ENCODE measurements at regions not wholly inside any gene's neighbourhood (a gene's known extent, or its start where the extent isn't known, plus 50 kb on each side); places are given as distances from the start of the nearest gene placed in this dataset.

- Histone ChIP-seq H3K4me3 (ENCODE audit: low read length) (no peak overlapping the region), H3K9me3 (ENCODE audit: control insufficient read depth in 2 of 3, low read length in 3 of 3) (no peaks in the 10 kb centered on the region), H3K36me3 (ENCODE audit: control insufficient read depth in 2 of 3, insufficient read depth in 3 of 3, low read length in 3 of 3) (no peaks in the 10 kb centered on the region), H3K27me3 (ENCODE audit: control insufficient read depth in 2 of 2, insufficient read depth in 2 of 2, low read length in 2 of 2) (no peaks in the 10 kb centered on the region), H3K27ac (ENCODE audit: low read depth, low read length) (no peak overlapping the region), H3K4me1 (ENCODE audit: control insufficient read depth in 2 of 2, insufficient read depth in 2 of 2, low read length in 2 of 2) (peaks cover 6 to 26% of the 10 kb centered on the region in 2 donors)
- Mint-ChIP-seq H3K9me3 (peaks cover 0 to 5% (median 0%) of the 10 kb centered on the region in 11 donors), H3K4me1 (peaks cover 23 to 53% (median 25%) of the 10 kb centered on the region in 7 donors), H3K27me3 (no peaks in the 10 kb centered on the region), H3K4me3 (peak overlapping the region in 3 of 10 donors; percentile 0 to 31 (median 17)), H3K27ac (peak overlapping the region in 4 of 9 donors; percentile 4 to 62 (median 20)), H3K36me3 (peaks cover 0 to 12% (median 2%) of the 10 kb centered on the region in 5 donors)
- POLR2A ChIA-PET, result no interaction called here
- DNase-seq, result no peak
- ATAC-seq, result peak; percentile 10
- CTCF ChIA-PET, result no interaction called here
- intact Hi-C loops (cut with micrococcal nuclease), result loop anchor here in 1 of 2 donors (5.0 kb wide), 1 partner anchor 42 kb away; no protein-coding TSS in a partner anchor
Observed at GRCh38 chr1:59005491-59006288, 221.8 kb upstream of the JUN start.

GRCh38 chr1:59006289-59006658 lies 222.4 kb upstream of the JUN start:
- Mint-ChIP-seq H3K4me3 (peak overlapping the region in 2 of 10 donors; percentile 17 to 24), H3K27ac (peak overlapping the region in 2 of 9 donors; percentile 1 to 34), H3K36me3 (peaks cover 0 to 12% (median 0%) of the 10 kb centered on the region in 5 donors), H3K4me1 (peaks cover 23 to 55% (median 25%) of the 10 kb centered on the region in 7 donors), H3K9me3 (peaks cover 0 to 5% (median 0%) of the 10 kb centered on the region in 11 donors), H3K27me3 (peaks cover 0 to 2% (median 0%) of the 10 kb centered on the region in 5 donors)
- Histone ChIP-seq H3K36me3 (ENCODE audit: control insufficient read depth in 2 of 3, insufficient read depth in 3 of 3, low read length in 3 of 3) (no peaks in the 10 kb centered on the region), H3K9me3 (ENCODE audit: control insufficient read depth in 2 of 3, low read length in 3 of 3) (no peaks in the 10 kb centered on the region), H3K4me1 (ENCODE audit: control insufficient read depth in 2 of 2, insufficient read depth in 2 of 2, low read length in 2 of 2) (peaks cover 6 to 26% of the 10 kb centered on the region in 2 donors), H3K27me3 (ENCODE audit: control insufficient read depth in 2 of 2, insufficient read depth in 2 of 2, low read length in 2 of 2) (no peaks in the 10 kb centered on the region), H3K4me3 (ENCODE audit: low read length) (no peak overlapping the region), H3K27ac (ENCODE audit: low read depth, low read length) (no peak overlapping the region)
- no peak for DNase-seq
- intact Hi-C loops (cut with micrococcal nuclease), result loop anchor here in 1 of 2 donors (5.0 kb wide), 1 partner anchor 41 kb away; no protein-coding TSS in a partner anchor
- ChIA-PET POLR2A (no interaction called here), CTCF (no interaction called here)
- no peak for ATAC-seq

- H3K27ac ChIP-seq (ENCODE audit: low read depth, low read length), result no peak overlapping the region
- peak overlapping the region in 1 of 9 donors; percentile 6 for H3K27ac Mint-ChIP-seq
- DNase-seq (no peak), ATAC-seq (no peak)
- peaks cover 6 to 26% of the 10 kb centered on the region in 2 donors for H3K4me1 ChIP-seq (ENCODE audit: control insufficient read depth in 2 of 2, insufficient read depth in 2 of 2, low read length in 2 of 2)
- peaks cover 0 to 4% (median 0%) of the 10 kb centered on the region in 5 donors for H3K27me3 Mint-ChIP-seq
- H3K36me3 ChIP-seq (ENCODE audit: control insufficient read depth in 2 of 3, insufficient read depth in 3 of 3, low read length in 3 of 3), result no peaks in the 10 kb centered on the region
- intact Hi-C loops (cut with micrococcal nuclease), result loop anchor here in 1 of 2 donors (5.0 kb wide), 1 partner anchor 40 kb away; no protein-coding TSS in a partner anchor
- H3K4me3 Mint-ChIP-seq, result peak overlapping the region in 1 of 10 donors; percentile 30
- no peak overlapping the region for H3K4me3 ChIP-seq (ENCODE audit: low read length)
- ChIA-PET POLR2A (no interaction called here), CTCF (no interaction called here)
- H3K9me3 Mint-ChIP-seq, result peaks cover 0 to 5% (median 0%) of the 10 kb centered on the region in 11 donors
- peaks cover 0 to 12% (median 0%) of the 10 kb centered on the region in 5 donors for H3K36me3 Mint-ChIP-seq
- no peaks in the 10 kb centered on the region for H3K9me3 ChIP-seq (ENCODE audit: control insufficient read depth in 2 of 3, low read length in 3 of 3)
- peaks cover 23 to 58% (median 25%) of the 10 kb centered on the region in 7 donors for H3K4me1 Mint-ChIP-seq
- H3K27me3 ChIP-seq (ENCODE audit: control insufficient read depth in 2 of 2, insufficient read depth in 2 of 2, low read length in 2 of 2), result no peaks in the 10 kb centered on the region
Observed at GRCh38 chr1:59006932-59007331, 223.1 kb upstream of the JUN start.

- H3K4me1 Mint-ChIP-seq, result peaks cover 23 to 58% (median 25%) of the 10 kb centered on the region in 7 donors
- CTCF ChIA-PET, result no interaction called here
Observed at GRCh38 chr1:59007429-59007819, 223.6 kb upstream of the JUN start.

GRCh38 chr1:59007820-59008598 lies 224.2 kb upstream of the JUN start:
- Histone ChIP-seq H3K9me3 (ENCODE audit: control insufficient read depth in 2 of 3, low read length in 3 of 3) (no peaks in the 10 kb centered on the region), H3K27me3 (ENCODE audit: control insufficient read depth in 2 of 2, insufficient read depth in 2 of 2, low read length in 2 of 2) (no peaks in the 10 kb centered on the region), H3K36me3 (ENCODE audit: control insufficient read depth in 2 of 3, insufficient read depth in 3 of 3, low read length in 3 of 3) (no peaks in the 10 kb centered on the region), H3K4me3 (ENCODE audit: low read length) (no peak overlapping the region), H3K27ac (ENCODE audit: low read depth, low read length) (no peak overlapping the region), H3K4me1 (ENCODE audit: control insufficient read depth in 2 of 2, insufficient read depth in 2 of 2, low read length in 2 of 2) (peaks cover 6 to 26% of the 10 kb centered on the region in 2 donors)
- peaks cover 23 to 63% (median 25%) of the 10 kb centered on the region in 7 donors for H3K4me1 Mint-ChIP-seq
- H3K36me3 Mint-ChIP-seq, result peaks cover 0 to 12% (median 0%) of the 10 kb centered on the region in 5 donors
- intact Hi-C loops (cut with micrococcal nuclease), result loop anchor here in 1 of 2 donors (5.0 kb wide), 1 partner anchor 39 kb away; no protein-coding TSS in a partner anchor
- POLR2A ChIA-PET, result no interaction called here
- ATAC-seq (no peak), DNase-seq (peak in 1 of 9 donors; percentile 60)
- H3K27me3 Mint-ChIP-seq, result peaks cover 0 to 4% (median 0%) of the 10 kb centered on the region in 5 donors
- H3K9me3 Mint-ChIP-seq, result peaks cover 0 to 5% (median 0%) of the 10 kb centered on the region in 11 donors
- peak overlapping the region in 2 of 9 donors; percentile 61 to 80 for H3K27ac Mint-ChIP-seq
- CTCF ChIA-PET, result no interaction called here
- peak overlapping the region in 1 of 10 donors; percentile 58 for H3K4me3 Mint-ChIP-seq

More at GRCh38 chr1:59007429-59007819, 223.6 kb upstream of the JUN start:
- no peaks in the 10 kb centered on the region for H3K27me3 ChIP-seq (ENCODE audit: control insufficient read depth in 2 of 2, insufficient read depth in 2 of 2, low read length in 2 of 2)
- POLR2A ChIA-PET, result no interaction called here
- Mint-ChIP-seq H3K36me3 (peaks cover 0 to 12% (median 0%) of the 10 kb centered on the region in 5 donors), H3K27me3 (peaks cover 0 to 4% (median 0%) of the 10 kb centered on the region in 5 donors), H3K9me3 (peaks cover 0 to 5% (median 0%) of the 10 kb centered on the region in 11 donors), H3K27ac (no peak overlapping the region), H3K4me3 (peak overlapping the region in 1 of 10 donors; percentile 30)
- no peak overlapping the region for H3K27ac ChIP-seq (ENCODE audit: low read depth, low read length)
- DNase-seq (no peak), ATAC-seq (no peak)
- H3K36me3 ChIP-seq (ENCODE audit: control insufficient read depth in 2 of 3, insufficient read depth in 3 of 3, low read length in 3 of 3), result no peaks in the 10 kb centered on the region
- H3K4me3 ChIP-seq (ENCODE audit: low read length), result no peak overlapping the region
- no peaks in the 10 kb centered on the region for H3K9me3 ChIP-seq (ENCODE audit: control insufficient read depth in 2 of 3, low read length in 3 of 3)
- peaks cover 6 to 26% of the 10 kb centered on the region in 2 donors for H3K4me1 ChIP-seq (ENCODE audit: control insufficient read depth in 2 of 2, insufficient read depth in 2 of 2, low read length in 2 of 2)
- intact Hi-C loops (cut with micrococcal nuclease), result loop anchor here in 1 of 2 donors (5.0 kb wide), 1 partner anchor 40 kb away; no protein-coding TSS in a partner anchor

GRCh38 chr1:59008599-59009347 lies 224.9 kb upstream of the JUN start:
- POLR2A ChIA-PET, result no interaction called here
- H3K36me3 Mint-ChIP-seq, result peaks cover 0 to 12% (median 0%) of the 10 kb centered on the region in 5 donors

More at GRCh38 chr1:59008599-59009347, 224.9 kb upstream of the JUN start:
- CTCF ChIA-PET, result no interaction called here
- peak overlapping the region in 1 of 10 donors; percentile 58 for H3K4me3 Mint-ChIP-seq
- peaks cover 0 to 4% (median 0%) of the 10 kb centered on the region in 5 donors for H3K27me3 Mint-ChIP-seq
- Histone ChIP-seq H3K9me3 (ENCODE audit: control insufficient read depth in 2 of 3, low read length in 3 of 3) (no peaks in the 10 kb centered on the region), H3K4me1 (ENCODE audit: control insufficient read depth in 2 of 2, insufficient read depth in 2 of 2, low read length in 2 of 2) (peaks cover 6 to 26% of the 10 kb centered on the region in 2 donors), H3K27me3 (ENCODE audit: control insufficient read depth in 2 of 2, insufficient read depth in 2 of 2, low read length in 2 of 2) (no peaks in the 10 kb centered on the region), H3K4me3 (ENCODE audit: low read length) (no peak overlapping the region), H3K27ac (ENCODE audit: low read depth, low read length) (no peak overlapping the region), H3K36me3 (ENCODE audit: control insufficient read depth in 2 of 3, insufficient read depth in 3 of 3, low read length in 3 of 3) (no peaks in the 10 kb centered on the region)
- peaks cover 0 to 5% (median 0%) of the 10 kb centered on the region in 11 donors for H3K9me3 Mint-ChIP-seq
- DNase-seq, result no peak
- peak overlapping the region in 2 of 9 donors; percentile 61 to 80 for H3K27ac Mint-ChIP-seq
- peaks cover 23 to 63% (median 25%) of the 10 kb centered on the region in 7 donors for H3K4me1 Mint-ChIP-seq
- no peak for ATAC-seq
- intact Hi-C loops (cut with micrococcal nuclease), result loop anchor here in 1 of 2 donors (5.0 kb wide), 1 partner anchor 39 kb away; no protein-coding TSS in a partner anchor
